CD4-positive, alpha-beta T cell treated with Interferon alpha-2 for 1 hour (primary cell): ENCODE measurements at regions not wholly inside any gene's neighbourhood (a gene's known extent, or its start where the extent isn't known, plus 50 kb on each side); places are given as distances from the start of the nearest gene placed in this dataset.

Experiments used
- DNase-seq, 2 donors: peaks; one replicate each; pipeline ENCODE4 v3.0.0-alpha.2; 2020 to 2022

GRCh38 chr3:21801631-21802030 is 50.6 kb upstream of the ZNF385D start:
- no peak for DNase-seq

GRCh38 chr3:21803604-21804003 is 52.6 kb upstream of the ZNF385D start:
- no peak for DNase-seq

- DNase-seq: no peak
Measured at GRCh38 chr3:21804330-21804729, 53.3 kb upstream of the ZNF385D start.

GRCh38 chr3:21806733-21807132 is 55.7 kb upstream of the ZNF385D start:
- no peak for DNase-seq

- DNase-seq: no peak
Measured at GRCh38 chr3:21825684-21826083, 74.7 kb upstream of the ZNF385D start.

GRCh38 chr3:21826416-21826815 is 75.4 kb upstream of the ZNF385D start:
- no peak for DNase-seq

- DNase-seq: no peak
Measured at GRCh38 chr3:21830541-21830940, 79.5 kb upstream of the ZNF385D start.

GRCh38 chr3:21835264-21835663 is 84.3 kb upstream of the ZNF385D start:
- no peak for DNase-seq

- DNase-seq: no peak
Measured at GRCh38 chr3:21836227-21836626, 85.2 kb upstream of the ZNF385D start.

GRCh38 chr3:21839176-21839575 is 88.2 kb upstream of the ZNF385D start:
- no peak for DNase-seq

- no peak for DNase-seq
Measured at GRCh38 chr3:21839592-21839991, 88.6 kb upstream of the ZNF385D start.

- DNase-seq: no peak
Measured at GRCh38 chr3:21847005-21847404, 96.0 kb upstream of the ZNF385D start.

GRCh38 chr3:21859124-21860081 is 108.4 kb upstream of the ZNF385D start:
- DNase-seq: no peak

- no peak for DNase-seq
Measured at GRCh38 chr3:21860082-21860475, 109.1 kb upstream of the ZNF385D start.

GRCh38 chr3:21860657-21861056 is 109.6 kb upstream of the ZNF385D start:
- DNase-seq: no peak

- DNase-seq: no peak
Measured at GRCh38 chr3:21876782-21877181, 125.8 kb upstream of the ZNF385D start.

- no peak for DNase-seq
Measured at GRCh38 chr3:21877214-21877754, 126.3 kb upstream of the ZNF385D start.

- no peak for DNase-seq
Measured at GRCh38 chr3:21879184-21879886, 128.3 kb upstream of the ZNF385D start.

- no peak for DNase-seq
Measured at GRCh38 chr3:21888656-21889055, 137.6 kb upstream of the ZNF385D start.

GRCh38 chr3:21889166-21889565 is 138.2 kb upstream of the ZNF385D start:
- DNase-seq: no peak

- no peak for DNase-seq
Measured at GRCh38 chr3:21892104-21892503, 141.1 kb upstream of the ZNF385D start.

- DNase-seq: no peak
Measured at GRCh38 chr3:21893242-21893641, 142.2 kb upstream of the ZNF385D start.

- DNase-seq: no peak
Measured at GRCh38 chr3:21894459-21895340, 143.7 kb upstream of the ZNF385D start.
